ENCODE measurements at regions not wholly inside any gene's neighbourhood (a gene's known extent, or its start where the extent isn't known, plus 50 kb on each side); places are given as distances from the start of the nearest gene placed in this dataset.

GRCh38 chr1:245023222-245023621 is 131.6 kb upstream of the KIF26B start:
- CTCF ChIA-PET: no interaction called here
- peaks cover 3% of the 10 kb centered on the region for H3K36me3 Mint-ChIP-seq (ENCODE audit: insufficient read depth, unreplicated experiment)
- H3K9me3 Mint-ChIP-seq (ENCODE audit: unreplicated experiment): no peaks in the 10 kb centered on the region

DNA sequence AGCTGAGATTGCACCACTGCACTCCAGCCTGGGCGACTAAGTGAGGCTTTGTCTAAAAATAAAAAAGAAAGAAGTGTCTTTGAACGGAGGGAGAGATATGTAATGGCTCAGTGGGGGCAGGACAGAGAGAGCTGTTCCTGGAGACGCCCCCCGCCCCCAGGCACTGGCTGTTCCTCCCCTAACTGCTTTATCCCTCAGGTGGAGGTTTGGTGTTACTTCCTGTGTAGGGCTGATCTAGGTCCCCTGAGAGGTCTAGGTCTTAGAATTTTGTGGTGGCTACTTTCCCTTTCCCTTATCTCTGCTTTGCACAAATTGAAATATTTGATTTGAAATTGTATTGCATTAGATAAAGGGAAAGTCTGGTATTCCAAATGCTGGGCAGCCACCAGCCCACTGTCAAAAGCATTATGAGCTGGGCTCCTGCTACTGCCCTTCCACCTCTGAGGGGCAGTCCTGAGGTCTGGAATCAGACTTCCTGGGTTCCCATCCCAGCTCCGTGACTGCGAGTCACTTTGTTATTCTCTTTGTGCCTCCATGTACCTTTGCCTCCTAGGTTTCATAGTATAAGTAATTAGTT is 134.8 kb upstream of the KIF26B start:
- H3K4me3 Mint-ChIP-seq (ENCODE audit: unreplicated experiment): no peak overlapping the region
- ChIA-PET CTCF (interaction anchor here (0.6 to 0.8 kb wide), 2 partner anchors 21 to 73 kb away, joined by 3 to 5 read pairs; no protein-coding TSS in a partner anchor), POLR2A (no interaction called here)
- intact Hi-C loops (cut with micrococcal nuclease; ENCODE audit: unreplicated experiment): no loop called here
- no TSS peak for BruUV-seq (replicated peaks)
- no peaks in the 10 kb centered on the region for H3K27me3 Mint-ChIP-seq (ENCODE audit: insufficient read depth, unreplicated experiment)
- peaks cover 10% of the 10 kb centered on the region for H3K4me1 Mint-ChIP-seq (ENCODE audit: low read depth, unreplicated experiment)
- H3K36me3 ChIP-seq (ENCODE audit: control insufficient read depth, insufficient read depth, low read length): no peaks in the 10 kb centered on the region
- no peaks in the 10 kb centered on the region for H3K4me1 ChIP-seq
- TF ChIP-seq, protein P1, sequence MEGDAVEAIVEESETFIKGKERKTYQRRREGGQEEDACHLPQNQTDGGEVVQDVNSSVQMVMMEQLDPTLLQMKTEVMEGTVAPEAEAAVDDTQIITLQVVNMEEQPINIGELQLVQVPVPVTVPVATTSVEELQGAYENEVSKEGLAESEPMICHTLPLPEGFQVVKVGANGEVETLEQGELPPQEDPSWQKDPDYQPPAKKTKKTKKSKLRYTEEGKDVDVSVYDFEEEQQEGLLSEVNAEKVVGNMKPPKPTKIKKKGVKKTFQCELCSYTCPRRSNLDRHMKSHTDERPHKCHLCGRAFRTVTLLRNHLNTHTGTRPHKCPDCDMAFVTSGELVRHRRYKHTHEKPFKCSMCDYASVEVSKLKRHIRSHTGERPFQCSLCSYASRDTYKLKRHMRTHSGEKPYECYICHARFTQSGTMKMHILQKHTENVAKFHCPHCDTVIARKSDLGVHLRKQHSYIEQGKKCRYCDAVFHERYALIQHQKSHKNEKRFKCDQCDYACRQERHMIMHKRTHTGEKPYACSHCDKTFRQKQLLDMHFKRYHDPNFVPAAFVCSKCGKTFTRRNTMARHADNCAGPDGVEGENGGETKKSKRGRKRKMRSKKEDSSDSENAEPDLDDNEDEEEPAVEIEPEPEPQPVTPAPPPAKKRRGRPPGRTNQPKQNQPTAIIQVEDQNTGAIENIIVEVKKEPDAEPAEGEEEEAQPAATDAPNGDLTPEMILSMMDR (IDR thresholded peaks at IDR 0.05; ENCODE audit: insufficient read depth in 1 of 2, low read depth in 1 of 2, low read length in 1 of 2, severe bottlenecking in 1 of 2, unreplicated experiment in 1 of 2): no peak
- H3K9me3 Mint-ChIP-seq (ENCODE audit: unreplicated experiment): no peaks in the 10 kb centered on the region
- H3K36me3 Mint-ChIP-seq (ENCODE audit: insufficient read depth, unreplicated experiment): peaks cover 10% of the 10 kb centered on the region
- H3K9me3 ChIP-seq: no peaks in the 10 kb centered on the region
- no peak overlapping the region for H3K27ac Mint-ChIP-seq (ENCODE audit: unreplicated experiment)
- no peaks in the 10 kb centered on the region for H3K27me3 ChIP-seq (replicated peaks; ENCODE audit: control insufficient read depth, insufficient read depth, low read length)
- H3K4me3 ChIP-seq (ENCODE audit: low read depth, low read length): no peak overlapping the region
- no peak for DNase-seq

More at GRCh38 chr1:245023222-245023621, 131.6 kb upstream of the KIF26B start:
- H3K4me1 Mint-ChIP-seq (ENCODE audit: low read depth, unreplicated experiment): peaks cover 25% of the 10 kb centered on the region
- H3K4me1 ChIP-seq: peaks cover 23% of the 10 kb centered on the region
- H3K27me3 ChIP-seq (replicated peaks; ENCODE audit: control insufficient read depth, insufficient read depth, low read length): no peaks in the 10 kb centered on the region
- H3K27me3 Mint-ChIP-seq (ENCODE audit: insufficient read depth, unreplicated experiment): no peaks in the 10 kb centered on the region
- H3K4me3 ChIP-seq (ENCODE audit: low read depth, low read length): no peak overlapping the region
- TF ChIP-seq, protein P1 (IDR thresholded peaks at IDR 0.05; ENCODE audit: insufficient read depth in 1 of 2, low read depth in 1 of 2, low read length in 1 of 2, severe bottlenecking in 1 of 2, unreplicated experiment in 1 of 2): no peak
- no peaks in the 10 kb centered on the region for H3K9me3 ChIP-seq
- BruUV-seq (replicated peaks): no TSS peak
- POLR2A ChIA-PET: no interaction called here
- DNase-seq: no peak
- no peak overlapping the region for H3K4me3 Mint-ChIP-seq (ENCODE audit: unreplicated experiment)
- H3K36me3 ChIP-seq (ENCODE audit: control insufficient read depth, insufficient read depth, low read length): no peaks in the 10 kb centered on the region
- H3K27ac Mint-ChIP-seq (ENCODE audit: unreplicated experiment): no peak overlapping the region
- intact Hi-C loops (cut with micrococcal nuclease; ENCODE audit: unreplicated experiment): no loop called here

GRCh38 chr1:245016700-245017099 is 138.1 kb upstream of the KIF26B start:
- H3K9me3 Mint-ChIP-seq (ENCODE audit: unreplicated experiment): no peaks in the 10 kb centered on the region
- H3K4me3 ChIP-seq (ENCODE audit: low read depth, low read length): no peak overlapping the region
- H3K4me1 Mint-ChIP-seq (ENCODE audit: low read depth, unreplicated experiment): peaks cover 17% of the 10 kb centered on the region
- no peak for DNase-seq
- ChIA-PET POLR2A (interaction anchor here (0.5 kb wide), 1 partner anchor 37 kb away, joined by 5 read pairs; no protein-coding TSS in a partner anchor), CTCF (interaction anchor here (0.6 kb wide), 1 partner anchor 8 kb away, joined by 5 read pairs; no protein-coding TSS in a partner anchor)
- H3K27ac Mint-ChIP-seq (ENCODE audit: unreplicated experiment): peak overlapping the region; percentile 69
- H3K27me3 Mint-ChIP-seq (ENCODE audit: insufficient read depth, unreplicated experiment): no peaks in the 10 kb centered on the region
- no peak overlapping the region for H3K4me3 Mint-ChIP-seq (ENCODE audit: unreplicated experiment)
- H3K9me3 ChIP-seq: no peaks in the 10 kb centered on the region
- H3K4me1 ChIP-seq: no peaks in the 10 kb centered on the region
- H3K36me3 Mint-ChIP-seq (ENCODE audit: insufficient read depth, unreplicated experiment): peaks cover 10% of the 10 kb centered on the region
- intact Hi-C loops (cut with micrococcal nuclease; ENCODE audit: unreplicated experiment): no loop called here
- no peaks in the 10 kb centered on the region for H3K27me3 ChIP-seq (replicated peaks; ENCODE audit: control insufficient read depth, insufficient read depth, low read length)
- no TSS peak for BruUV-seq (replicated peaks)
- TF ChIP-seq, protein P1 (IDR thresholded peaks at IDR 0.05; ENCODE audit: insufficient read depth in 1 of 2, low read depth in 1 of 2, low read length in 1 of 2, severe bottlenecking in 1 of 2, unreplicated experiment in 1 of 2): no peak
- H3K36me3 ChIP-seq (ENCODE audit: control insufficient read depth, insufficient read depth, low read length): no peaks in the 10 kb centered on the region
